ENCODE measurements at regions not wholly inside any gene's neighbourhood (a gene's known extent, or its start where the extent isn't known, plus 50 kb on each side); places are given as distances from the start of the nearest gene placed in this dataset.

DNA sequence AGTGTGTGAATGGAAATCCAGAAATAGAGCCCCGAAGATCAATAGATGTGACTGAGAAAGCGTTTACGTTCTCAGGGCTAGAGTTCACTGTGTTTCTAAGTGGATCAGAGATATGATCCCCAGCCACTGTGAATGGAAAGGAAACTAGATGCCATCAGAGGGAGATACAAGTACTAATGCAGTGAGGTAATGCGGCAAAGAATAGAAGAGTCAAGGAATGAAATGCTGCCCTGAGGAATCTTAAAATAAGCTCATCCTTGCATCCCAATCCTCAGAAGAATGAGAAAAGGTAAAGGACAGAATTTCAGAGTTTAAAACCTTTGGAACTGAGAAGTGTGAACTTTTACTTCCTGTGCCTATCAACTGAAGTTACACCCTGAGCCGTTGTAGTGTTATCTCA lies 165.5 kb upstream of the ESRRG start:
- no peak for DNase-seq
- in situ Hi-C loops (cut with HindIII; ENCODE audit: low pct_ligation_motif_present, low sequenced_read_pairs), result no loop called here
- TF ChIP-seq, protein P1, sequence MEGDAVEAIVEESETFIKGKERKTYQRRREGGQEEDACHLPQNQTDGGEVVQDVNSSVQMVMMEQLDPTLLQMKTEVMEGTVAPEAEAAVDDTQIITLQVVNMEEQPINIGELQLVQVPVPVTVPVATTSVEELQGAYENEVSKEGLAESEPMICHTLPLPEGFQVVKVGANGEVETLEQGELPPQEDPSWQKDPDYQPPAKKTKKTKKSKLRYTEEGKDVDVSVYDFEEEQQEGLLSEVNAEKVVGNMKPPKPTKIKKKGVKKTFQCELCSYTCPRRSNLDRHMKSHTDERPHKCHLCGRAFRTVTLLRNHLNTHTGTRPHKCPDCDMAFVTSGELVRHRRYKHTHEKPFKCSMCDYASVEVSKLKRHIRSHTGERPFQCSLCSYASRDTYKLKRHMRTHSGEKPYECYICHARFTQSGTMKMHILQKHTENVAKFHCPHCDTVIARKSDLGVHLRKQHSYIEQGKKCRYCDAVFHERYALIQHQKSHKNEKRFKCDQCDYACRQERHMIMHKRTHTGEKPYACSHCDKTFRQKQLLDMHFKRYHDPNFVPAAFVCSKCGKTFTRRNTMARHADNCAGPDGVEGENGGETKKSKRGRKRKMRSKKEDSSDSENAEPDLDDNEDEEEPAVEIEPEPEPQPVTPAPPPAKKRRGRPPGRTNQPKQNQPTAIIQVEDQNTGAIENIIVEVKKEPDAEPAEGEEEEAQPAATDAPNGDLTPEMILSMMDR (IDR thresholded peaks at IDR 0.05; ENCODE audit: low read depth, low read length, missing control alignments), result no peak
- H3K36me3 ChIP-seq (replicated peaks), result no peaks in the 10 kb centered on the region
- H3K4me3 ChIP-seq (ENCODE audit: low read depth, low read length), result no peak overlapping the region
- no peak overlapping the region for H3K27ac ChIP-seq
- H3K27me3 ChIP-seq (replicated peaks), result no peaks in the 10 kb centered on the region

DNA sequence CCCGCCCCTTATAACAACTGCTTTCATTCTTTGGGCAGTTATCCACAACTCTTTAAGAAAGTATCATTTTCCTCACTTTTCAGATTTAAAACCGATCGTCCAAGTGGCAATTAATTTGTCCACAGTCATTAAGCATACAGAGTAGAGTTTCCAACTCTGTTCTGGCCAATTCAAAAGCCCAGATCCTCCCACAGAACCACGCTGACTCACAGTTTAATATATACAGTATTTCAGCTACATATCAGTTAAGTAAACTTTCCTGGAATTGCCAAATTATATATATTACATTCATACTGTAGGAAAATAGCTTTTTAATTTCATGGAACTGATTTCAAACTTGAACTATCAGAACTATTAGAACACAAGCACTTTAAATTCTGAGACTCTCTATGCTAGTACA lies 163.8 kb upstream of the ESRRG start:
- Histone ChIP-seq H3K36me3 (replicated peaks) (no peaks in the 10 kb centered on the region), H3K27ac (no peak overlapping the region), H3K4me3 (ENCODE audit: low read depth, low read length) (no peak overlapping the region), H3K27me3 (replicated peaks) (no peaks in the 10 kb centered on the region)
- DNase-seq, result no peak
- in situ Hi-C loops (cut with HindIII; ENCODE audit: low pct_ligation_motif_present, low sequenced_read_pairs), result no loop called here
- TF ChIP-seq, protein P1 (IDR thresholded peaks at IDR 0.05; ENCODE audit: low read depth, low read length, missing control alignments), result no peak

DNA sequence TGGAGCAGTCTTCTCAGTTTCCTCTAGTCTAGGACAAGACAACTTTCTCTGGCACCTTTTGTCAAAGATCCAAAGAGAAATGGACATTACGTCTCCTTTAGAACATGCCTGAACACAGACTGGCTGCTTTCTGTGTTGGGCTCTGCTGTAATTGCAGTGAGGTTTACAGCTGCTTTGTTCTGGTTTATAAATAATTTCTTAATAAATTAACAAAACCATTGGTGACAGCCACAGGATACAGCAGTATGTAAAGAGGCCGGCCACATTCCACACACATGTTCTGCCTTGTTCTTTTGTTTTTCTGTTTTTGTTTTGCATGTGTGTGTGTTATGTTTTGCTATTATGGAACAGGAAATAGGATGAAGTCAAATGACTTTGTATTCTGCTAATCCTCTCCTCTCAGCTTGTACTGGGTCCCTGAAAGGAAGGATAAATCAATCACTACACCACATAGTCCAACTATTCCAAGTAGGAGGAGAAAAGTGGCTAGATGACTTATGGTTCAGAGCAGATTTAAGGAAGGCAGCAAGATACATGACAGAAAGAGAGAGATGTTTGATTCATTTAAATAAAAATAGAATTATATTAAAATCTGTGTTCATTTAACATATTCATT lies 161.5 kb upstream of the ESRRG start:
- no peaks in the 10 kb centered on the region for H3K27me3 ChIP-seq (replicated peaks)
- H3K4me3 ChIP-seq (ENCODE audit: low read depth, low read length), result no peak overlapping the region
- no peak for DNase-seq
- TF ChIP-seq, protein P1 (IDR thresholded peaks at IDR 0.05; ENCODE audit: low read depth, low read length, missing control alignments), result no peak
- in situ Hi-C loops (cut with HindIII; ENCODE audit: low pct_ligation_motif_present, low sequenced_read_pairs), result no loop called here
- H3K36me3 ChIP-seq (replicated peaks), result no peaks in the 10 kb centered on the region
- no peak overlapping the region for H3K27ac ChIP-seq

DNA sequence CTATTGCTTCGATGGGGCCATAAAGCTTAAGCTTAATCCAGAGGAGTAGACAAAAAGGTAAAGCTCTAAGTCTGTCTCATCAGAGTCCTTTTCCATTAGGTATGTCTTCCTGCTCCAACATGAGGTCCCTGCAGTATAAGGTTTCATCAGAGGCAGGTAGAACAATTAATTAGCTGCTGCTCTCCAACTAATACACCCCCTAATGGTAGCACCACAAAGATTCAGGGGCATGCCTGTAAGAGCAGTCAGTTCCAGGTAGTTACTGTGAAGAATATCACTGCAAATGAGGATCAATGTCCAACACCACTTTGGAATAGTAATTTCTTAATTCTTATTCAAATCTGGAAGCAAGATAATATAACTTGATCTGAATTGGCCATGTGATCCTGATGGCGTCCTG lies 160.3 kb upstream of the ESRRG start:
- TF ChIP-seq, protein P1 (IDR thresholded peaks at IDR 0.05; ENCODE audit: low read depth, low read length, missing control alignments), result no peak
- in situ Hi-C loops (cut with HindIII; ENCODE audit: low pct_ligation_motif_present, low sequenced_read_pairs), result no loop called here
- no peak for DNase-seq
- Histone ChIP-seq H3K27ac (no peak overlapping the region), H3K27me3 (replicated peaks) (no peaks in the 10 kb centered on the region), H3K36me3 (replicated peaks) (no peaks in the 10 kb centered on the region), H3K4me3 (ENCODE audit: low read depth, low read length) (no peak overlapping the region)

DNA sequence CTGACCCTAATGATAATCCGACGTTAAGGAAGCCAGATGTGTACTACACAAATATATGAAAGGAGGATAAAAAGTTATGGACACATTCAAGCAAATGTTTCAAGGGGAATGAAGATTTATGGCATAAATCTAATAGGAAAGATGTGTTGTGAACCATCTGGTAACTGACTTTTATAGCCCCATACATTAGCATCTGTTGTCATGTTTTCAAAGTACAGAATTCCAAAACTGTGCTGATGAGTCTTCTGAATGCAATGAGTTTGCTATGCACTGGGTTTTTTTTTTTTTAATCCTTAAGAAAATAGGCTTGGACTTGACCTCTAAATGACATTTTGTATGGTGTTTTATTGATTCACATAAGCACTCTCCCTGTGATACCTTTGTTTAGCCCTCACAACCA lies 158.5 kb upstream of the ESRRG start:
- no peak for DNase-seq
- in situ Hi-C loops (cut with HindIII; ENCODE audit: low pct_ligation_motif_present, low sequenced_read_pairs), result no loop called here
- Histone ChIP-seq H3K27me3 (replicated peaks) (no peaks in the 10 kb centered on the region), H3K27ac (no peak overlapping the region), H3K36me3 (replicated peaks) (no peaks in the 10 kb centered on the region), H3K4me3 (ENCODE audit: low read depth, low read length) (no peak overlapping the region)
- TF ChIP-seq, protein P1 (IDR thresholded peaks at IDR 0.05; ENCODE audit: low read depth, low read length, missing control alignments), result no peak

DNA sequence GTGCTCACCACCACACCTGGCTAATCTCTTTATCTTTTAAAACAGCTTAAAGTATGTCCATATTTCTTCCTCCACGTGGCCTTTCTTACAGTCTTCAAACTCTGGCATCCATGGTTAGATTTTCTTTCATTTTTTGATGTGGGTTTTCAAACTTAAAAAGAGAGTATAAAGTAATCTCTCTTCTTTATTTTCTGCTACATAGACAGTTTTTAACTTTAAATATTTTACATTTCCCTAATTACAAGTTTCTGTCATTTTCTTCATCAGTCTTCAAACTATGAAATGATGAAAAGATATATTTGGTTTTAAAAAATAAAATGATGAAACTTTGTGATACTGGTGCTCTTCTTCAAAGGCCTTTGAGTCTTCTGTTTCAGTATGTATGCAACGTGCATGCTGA lies 143.5 kb upstream of the ESRRG start:
- no peak overlapping the region for H3K27ac ChIP-seq
- TF ChIP-seq, protein P1 (IDR thresholded peaks at IDR 0.05; ENCODE audit: low read depth, low read length, missing control alignments), result no peak
- no peaks in the 10 kb centered on the region for H3K36me3 ChIP-seq (replicated peaks)
- DNase-seq, result no peak
- in situ Hi-C loops (cut with HindIII; ENCODE audit: low pct_ligation_motif_present, low sequenced_read_pairs), result no loop called here
- no peaks in the 10 kb centered on the region for H3K27me3 ChIP-seq (replicated peaks)
- no peak overlapping the region for H3K4me3 ChIP-seq (ENCODE audit: low read depth, low read length)
